GM19240 (cell line): ENCODE measurements at regions not wholly inside any gene's neighbourhood (a gene's known extent, or its start where the extent isn't known, plus 50 kb on each side); places are given as distances from the start of the nearest gene placed in this dataset.

Experiments used
- DNase-seq: peaks from one replicate; pipeline ENCODE4 v3.0.0; 2011; ENCODE audit warnings: low spot score; ENCODE audit not compliant: insufficient read length

DNA sequence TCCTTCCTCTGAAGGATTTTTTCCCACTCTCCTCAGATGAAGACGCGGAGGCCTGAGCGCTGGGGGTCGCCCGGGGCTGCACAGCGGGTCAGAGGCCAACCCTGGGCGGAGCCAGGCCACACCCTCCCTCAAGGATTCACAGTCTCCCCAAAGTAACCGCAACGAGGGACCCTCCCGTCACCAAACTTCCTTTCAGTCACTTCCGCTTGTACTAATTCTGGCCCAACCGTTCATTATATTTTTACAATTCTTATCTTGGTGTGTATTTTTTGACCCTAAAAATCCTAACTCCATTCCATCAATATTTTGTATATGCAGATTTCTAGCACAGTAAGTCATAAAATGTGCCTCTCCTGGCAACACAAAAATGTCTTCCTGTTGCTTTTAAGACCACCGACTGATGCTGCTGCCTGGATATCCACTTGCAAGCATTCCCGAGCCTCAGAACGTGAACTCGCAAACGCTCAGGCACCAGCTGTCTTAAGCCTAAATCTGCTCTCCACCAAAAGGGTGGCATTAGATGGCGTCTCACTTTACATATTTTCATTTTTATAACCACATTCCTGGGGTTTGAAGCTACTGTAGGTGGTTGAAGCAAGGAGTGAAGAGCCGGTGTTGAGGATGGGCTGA is 128.0 kb downstream of the DLL1 start:
- DNase-seq: no peak

DNA sequence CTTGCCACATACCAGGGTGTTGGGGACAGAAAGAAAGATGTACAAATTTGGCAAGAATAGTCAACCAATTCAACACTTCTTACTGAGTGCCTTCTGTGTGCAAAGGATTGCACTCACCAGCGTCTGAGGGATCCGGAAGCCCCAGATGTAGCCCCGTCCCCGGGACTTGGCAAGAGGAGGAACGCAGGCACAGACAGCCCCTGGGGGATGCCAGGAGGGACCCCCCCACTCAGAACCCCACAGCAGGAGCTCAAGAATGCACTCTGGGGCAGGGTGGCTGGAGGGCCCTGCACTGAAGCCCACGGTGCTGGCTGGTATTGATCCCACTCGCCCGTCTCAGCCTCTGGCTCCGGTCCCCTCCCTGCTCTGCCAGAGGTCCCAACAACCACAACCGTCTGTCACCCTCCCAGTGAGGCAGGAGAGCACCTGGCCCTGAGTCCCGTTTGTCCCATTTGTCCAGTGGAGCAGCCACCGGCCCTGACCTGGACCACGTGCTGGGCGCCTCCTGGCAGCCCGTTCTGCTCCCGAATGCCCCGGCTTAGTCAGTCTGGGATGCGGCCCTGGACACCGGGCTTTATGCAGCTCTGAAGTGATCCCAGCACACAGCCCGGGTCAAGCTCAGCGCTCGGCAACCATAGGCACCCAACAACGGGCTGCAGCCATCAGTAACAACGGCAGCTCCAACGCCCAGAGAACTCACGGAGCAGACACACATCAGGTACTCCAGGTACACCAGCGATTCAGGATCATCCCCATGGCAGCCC is 128.7 kb downstream of the DLL1 start:
- DNase-seq: no peak

DNA sequence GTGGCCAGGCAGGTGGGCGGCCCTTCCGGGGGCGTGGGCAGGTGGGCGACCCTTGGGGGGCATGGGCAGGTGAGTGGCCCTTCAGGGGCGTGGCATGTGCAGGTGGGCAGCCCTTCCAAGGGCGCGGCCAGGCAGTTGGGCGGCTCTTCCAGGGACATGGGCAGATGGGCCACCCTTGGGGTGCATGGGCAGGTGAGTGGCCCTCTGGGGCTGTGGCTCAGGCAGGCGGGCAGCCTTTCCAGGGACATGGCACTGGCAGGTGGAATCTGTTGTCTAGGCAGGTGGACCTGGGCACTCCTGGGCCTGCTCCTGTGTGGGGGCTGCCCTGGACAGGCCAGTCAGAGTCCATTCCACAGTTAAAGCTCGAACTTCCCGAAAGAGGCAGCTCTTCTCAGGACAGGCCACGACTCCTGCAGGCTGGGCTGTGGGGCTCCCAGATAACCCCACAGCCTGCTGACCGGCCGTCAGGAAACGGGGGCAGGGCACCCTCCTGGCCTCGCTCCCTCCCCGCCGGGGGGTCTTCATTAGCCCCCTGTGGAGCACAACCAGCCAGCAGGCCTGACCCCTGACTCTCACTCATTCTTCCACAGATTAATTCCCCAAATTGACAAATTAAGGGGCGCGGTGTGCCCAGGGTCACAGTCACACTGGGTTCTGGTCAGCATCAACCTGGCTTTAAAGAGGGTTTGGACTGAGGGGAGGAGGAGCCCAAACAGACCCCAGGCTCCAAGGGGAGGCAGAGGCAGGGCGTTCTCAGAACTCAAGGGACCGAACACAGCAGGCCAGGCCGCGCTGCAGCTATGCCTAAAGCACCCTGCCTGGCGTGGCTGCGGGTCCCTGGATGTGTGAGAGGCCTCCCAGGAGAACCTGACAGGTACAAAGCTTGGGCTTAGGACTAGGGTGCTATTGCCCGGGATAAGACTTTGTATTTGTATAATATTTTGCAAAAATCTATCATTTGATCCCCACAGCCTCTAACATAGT is 130.0 kb downstream of the DLL1 start:
- no peak for DNase-seq

DNA sequence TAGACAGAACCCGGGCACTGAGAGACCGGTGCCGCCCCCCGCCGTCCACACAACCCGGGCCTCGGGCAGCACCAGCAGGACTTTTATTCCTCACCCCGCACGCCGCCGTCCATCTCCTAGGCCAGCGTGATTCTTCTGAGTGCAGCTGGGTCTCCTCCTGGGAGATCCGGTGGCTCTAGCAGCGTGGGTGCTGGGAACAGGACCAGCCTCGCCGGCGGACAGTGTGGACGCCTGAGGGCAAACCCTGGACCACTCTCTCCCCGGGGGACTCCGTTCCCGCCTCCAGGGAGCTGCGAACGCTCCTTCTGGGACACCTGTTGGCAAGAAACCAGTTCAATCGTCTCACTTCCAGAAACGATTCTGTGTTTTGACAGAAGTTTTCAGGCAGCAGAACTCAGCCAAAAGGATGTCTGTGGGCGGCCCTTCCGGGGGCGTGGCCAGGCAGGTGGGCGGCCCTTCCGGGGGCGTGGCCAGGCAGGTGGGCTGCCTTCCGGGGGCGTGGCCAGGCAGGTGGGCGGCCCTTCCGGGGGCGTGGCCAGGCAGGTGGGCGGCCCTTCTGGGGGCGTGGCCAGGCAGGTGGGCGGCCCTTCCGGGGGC is 130.7 kb downstream of the DLL1 start:
- no peak for DNase-seq

DNA sequence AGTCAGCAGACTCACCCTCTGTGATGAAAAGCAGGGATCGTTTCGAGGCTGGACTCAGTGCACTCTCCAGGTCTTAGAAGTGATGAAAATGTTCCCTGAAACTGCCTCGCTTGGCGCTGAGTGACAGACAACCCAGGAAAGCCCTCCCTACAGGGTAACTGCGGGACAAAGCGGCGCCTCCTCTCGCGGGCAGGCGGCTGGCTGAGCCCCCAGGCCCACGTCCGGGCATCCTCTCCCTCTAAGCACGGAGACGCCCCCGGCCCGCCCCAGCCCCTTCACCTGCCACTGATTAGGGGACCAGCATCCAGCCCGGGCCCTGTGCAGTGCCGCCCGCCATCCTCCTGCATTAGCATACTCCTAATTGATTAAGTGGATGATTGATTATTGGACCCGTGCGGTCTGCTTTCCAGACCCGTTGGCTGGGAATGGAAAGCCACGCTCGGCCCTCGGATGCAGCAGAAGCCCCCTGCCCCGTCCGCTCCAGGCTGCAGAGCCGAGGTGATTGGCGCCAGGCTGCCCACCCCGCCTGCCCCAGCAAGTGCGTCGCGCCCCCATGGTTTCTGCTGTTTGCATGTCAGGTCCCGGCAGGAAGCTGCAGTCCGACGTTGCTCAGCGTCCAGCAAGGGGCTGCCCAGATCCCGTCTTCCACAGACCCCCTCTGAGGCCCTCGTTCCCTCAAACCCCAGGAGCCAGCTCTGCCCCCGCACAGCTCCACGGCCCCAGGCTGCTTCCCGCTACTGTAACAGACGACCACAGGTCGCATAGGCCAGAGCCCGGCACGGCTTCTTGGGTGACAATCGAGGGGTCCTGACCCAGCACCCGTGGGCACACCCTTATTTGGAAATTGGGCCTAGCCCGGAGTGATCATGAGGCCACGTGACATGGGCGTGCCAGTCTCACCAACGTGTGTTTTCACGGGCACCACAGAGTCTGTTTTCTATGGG is 131.6 kb downstream of the DLL1 start:
- no peak for DNase-seq

DNA sequence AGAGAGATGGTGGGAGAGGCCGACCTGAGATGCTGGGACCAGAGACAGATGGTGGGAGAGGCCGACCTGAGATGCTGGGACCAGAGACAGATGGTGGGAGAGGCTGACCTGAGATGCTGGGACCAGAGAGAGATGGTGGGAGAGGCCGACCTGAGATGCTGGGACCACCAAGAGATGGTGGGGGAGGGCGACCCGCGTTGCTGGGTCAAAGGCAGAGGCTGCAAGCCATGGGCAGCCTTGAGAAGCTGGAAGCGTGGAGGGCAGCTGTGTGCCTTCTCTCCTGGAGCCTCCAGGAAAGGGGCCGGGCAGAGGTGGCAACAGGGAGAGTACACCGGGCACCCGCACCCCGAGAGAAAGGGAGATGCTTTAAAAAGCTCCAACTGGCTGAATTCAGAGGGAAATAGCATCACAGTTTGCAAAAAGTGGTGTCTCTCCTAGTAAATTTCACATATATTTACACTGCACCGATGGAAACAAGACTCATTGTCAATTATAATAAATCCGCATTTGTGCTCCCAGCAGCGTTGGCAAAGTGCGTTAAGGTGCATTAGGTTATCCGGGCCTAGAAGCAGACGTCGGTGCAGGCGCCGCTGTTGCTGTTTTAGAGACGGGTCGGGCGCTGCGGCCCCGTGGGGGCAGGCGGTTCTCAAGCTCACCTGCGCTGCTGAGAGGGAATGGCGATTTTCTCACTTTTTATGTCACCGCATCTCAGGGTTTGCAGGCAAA is 132.4 kb downstream of the DLL1 start:
- DNase-seq: no peak

DNA sequence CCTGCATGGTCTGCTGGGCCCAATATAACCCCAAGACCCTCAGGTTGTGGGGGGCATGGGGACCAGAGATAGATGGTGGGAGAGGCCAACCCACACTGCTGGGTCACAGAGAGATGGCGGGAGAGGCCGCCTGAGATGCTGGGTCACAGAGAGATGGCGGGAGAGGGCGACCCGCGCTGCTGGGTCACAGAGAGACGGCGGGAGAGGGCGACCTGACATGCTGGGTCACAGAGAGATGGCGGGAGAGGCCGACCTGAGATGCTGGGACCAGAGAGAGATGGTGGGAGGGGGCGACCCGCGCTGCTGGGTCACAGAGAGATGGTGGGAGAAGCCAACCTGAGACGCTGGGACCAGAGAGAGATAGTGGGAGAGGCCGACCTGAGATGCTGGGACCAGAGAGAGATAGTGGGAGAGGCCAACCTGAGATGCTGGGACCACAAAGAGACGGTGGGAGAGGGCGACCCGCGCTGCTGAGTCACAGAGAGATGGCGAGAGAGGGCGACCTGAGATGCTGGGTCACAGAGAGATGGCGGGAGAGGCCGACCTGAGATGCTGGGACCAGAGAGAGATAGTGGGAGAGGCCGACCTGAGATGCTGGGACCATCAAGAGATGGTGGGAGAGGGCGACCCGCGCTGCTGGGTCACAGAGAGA is 133.2 kb downstream of the DLL1 start:
- DNase-seq: no peak

DNA sequence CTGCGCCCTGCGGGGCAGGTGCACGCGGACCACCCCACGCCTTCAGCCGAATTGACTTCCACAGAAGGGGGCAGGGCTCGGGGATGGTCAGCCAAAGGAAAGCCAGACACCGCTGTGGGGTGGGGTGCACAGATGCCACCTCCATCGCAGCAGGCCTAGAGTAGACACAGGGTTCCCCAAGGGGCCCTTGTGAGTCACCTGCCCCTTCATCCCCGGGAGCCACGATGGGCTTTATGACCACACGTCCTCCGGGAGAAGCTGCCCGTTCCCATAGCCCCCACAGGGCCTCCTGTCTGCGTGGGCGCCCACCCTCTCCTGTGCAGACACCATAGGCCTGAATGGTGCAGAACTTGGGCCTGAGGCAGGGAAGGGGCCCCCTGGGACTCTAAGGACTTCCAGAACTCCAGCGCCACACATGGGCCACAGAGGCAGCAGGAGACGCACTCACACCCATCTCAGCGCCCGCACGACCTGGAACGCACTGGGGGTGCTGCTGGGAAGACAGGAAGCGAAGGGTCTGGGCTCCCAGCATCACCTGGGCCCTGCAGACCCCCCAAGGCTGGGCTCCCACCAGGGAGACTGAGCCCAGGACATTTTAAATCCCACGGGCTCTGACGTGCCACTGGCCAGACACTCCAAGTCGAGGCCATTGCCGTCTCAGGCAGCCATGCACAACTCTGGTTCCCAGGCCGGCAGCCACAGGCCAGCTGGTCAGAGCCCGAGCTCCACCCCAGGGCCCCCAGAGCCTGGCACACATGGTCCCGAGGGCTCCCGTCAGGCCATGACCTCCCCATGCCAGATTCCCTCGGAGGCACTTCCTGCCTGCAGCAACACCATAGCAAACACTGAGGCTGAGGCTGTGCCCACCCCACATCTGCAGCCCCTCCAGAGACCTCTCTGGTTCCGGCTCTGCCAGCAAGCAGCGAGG is 134.2 kb downstream of the DLL1 start:
- no peak for DNase-seq

DNA sequence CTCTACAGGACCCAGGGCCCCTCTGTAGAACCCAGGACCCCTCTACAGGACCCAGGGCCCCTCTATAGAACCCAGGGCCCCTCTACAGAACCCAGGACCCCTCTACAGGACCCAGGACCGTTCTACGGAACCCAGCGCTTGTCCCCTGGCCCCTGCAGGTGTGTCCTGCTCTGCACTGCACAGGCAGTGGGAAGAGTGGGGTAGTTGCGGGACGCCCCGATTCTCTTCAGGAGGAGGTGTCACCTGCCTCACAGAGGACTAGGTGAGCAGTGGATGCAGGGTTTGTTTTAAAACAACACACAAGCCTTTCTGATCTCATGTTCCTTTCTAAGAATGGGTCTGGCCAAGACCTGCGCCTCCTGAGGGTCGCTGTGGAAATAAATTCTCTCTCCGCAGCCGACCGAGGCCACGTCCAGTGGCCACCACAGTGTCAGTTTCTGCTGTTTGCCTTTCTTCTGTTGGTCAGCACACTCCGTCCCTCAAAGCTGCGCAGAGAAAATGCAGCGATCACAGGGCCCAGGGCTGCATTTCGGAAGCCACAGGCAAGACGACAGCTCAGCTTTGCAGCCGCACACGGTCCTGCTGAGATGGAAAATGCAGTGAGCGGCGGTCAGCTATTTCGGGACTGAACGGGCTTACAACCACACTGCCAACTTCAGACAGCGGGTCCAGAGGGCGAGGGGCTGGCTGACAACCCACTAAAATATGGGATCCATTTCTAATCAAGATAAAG is 135.2 kb downstream of the DLL1 start:
- no peak for DNase-seq

DNA sequence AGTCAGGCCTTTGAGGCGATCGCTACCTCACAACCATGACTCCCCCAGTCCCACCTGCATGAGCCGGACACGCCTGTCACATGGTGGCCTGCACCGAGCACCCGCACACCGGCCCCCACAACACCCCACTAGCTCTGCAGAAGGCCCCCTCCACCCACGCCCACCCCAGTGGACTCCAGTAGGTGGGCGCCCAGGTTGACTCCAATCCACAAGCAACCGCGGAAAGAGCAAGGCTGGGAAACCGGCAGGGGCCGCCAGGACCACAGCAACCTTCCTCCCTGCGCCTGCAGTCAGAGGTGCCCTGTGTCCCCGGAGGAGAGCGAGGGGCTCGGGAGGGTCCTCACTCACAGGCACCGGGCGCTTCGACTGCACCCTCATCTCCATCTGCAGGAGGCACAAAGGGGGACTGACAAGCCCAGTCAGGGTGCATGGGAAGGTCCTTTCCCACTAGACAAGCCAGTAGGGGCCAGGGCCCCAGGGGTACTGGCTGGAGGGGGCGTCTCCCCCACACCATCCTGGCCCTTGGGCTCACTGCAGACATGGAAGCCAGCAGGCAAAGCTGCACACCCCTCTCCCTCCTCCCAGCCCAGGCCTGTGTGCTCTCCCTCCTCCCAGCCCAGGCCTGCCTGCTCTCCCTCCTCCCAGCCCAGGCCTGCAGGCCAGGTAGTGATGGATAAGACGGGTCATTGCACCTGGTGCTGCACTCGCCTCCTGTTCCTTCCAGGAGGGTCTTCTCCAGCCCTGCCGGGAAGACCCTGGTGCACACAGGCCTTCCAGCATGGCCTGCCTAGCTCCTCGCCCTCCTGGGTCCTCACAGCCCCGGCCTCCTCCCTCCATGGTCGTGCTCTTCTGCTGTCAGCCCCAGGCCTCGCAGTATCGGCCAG is 137.2 kb downstream of the DLL1 start:
- no peak for DNase-seq

DNA sequence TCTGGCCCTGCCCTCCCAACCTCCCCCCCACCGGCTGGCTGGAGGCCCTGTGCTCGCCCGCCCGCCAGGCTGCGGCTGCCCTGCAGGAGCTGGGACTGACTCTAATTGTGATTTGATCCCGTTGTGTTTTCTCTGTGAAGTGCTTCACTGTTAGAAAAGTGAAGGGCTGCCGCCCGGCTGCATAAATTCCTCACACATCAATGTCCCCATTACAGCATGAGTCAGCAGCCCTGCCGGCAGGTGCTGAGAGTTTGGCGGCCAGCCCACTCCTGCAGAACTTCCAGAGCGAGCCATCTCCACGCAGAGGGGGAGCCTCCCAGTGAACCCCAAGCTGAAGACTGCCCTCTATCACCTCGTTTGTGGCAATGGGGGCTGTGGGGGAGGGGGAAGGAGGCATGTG is 137.9 kb downstream of the DLL1 start:
- DNase-seq: no peak

DNA sequence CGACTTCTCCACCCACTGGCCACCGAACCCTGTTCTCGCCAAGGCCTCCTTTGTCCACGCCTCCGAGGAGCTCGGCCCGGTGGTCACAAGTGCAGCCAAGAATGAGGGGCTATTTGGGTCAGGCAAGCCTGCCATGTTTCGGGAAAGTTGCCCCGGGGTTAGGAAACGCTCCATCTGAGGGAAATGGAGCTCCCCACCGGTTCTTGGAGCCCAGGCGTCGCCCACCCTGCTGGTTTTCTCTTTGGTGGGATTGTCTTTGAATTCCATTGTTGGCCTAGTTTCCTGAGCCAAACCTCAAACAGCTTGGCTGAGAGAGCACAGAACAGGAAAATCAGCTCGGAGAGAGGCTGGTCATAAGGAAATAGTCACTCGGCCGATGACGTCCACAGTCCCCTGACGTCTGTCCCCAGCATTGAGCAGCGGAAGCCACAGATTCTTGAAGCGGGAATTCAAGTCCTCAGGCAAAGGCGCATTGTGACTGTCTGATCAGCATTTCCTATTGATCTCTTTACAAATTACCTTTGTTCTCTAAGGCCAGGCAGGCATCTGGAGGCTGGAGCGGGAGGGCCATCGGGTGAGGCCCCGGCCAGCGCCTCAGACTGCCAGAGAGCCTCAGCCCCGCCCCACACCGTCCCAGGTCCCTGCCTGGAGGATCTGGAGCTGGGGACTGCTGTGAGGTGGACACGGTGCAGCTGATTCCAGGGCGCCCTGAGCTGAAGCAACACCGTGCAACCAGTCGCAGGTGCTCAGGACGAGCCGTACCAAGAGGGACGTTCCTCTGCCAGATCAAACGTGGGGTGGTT is 138.6 kb downstream of the DLL1 start:
- DNase-seq: no peak

DNA sequence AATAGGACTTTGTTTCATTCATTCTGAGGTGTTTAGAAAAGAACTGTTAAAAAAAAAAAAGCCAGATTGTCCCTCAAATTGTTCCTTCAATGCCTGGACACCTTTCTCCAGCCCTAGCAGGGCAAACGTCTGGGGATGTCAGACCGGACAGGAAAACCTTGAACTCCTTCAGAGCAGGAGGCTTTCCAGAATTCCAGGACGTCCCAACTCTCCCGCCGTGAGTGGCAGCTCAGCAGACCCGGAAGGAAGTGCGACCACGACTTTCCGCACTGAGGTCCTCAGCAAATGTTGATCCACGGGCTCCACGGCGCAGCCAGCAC is 139.1 kb downstream of the DLL1 start:
- no peak for DNase-seq

DNA sequence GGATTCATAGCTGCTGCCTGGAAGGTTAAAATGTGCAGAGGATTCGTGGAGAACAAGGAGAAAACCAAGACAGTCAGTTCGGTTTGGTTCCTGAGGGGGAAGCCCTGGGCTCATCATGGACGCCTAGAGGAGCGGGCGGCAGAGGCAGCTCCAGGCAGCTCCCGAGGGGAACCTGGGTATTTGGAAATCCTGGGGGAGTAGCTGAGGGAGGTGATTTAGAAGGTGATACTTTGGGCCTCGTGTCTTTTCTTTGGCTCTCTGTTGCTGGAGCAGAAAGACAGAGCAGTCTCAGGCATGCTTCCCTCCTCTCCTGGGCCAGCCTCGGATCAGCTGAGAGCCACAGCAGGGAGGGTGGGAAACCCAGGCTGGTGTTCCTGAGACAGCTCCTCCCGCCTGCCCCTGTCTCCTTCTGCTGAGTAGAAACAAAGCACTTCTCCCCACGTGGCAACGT is 139.5 kb downstream of the DLL1 start:
- no peak for DNase-seq

DNA sequence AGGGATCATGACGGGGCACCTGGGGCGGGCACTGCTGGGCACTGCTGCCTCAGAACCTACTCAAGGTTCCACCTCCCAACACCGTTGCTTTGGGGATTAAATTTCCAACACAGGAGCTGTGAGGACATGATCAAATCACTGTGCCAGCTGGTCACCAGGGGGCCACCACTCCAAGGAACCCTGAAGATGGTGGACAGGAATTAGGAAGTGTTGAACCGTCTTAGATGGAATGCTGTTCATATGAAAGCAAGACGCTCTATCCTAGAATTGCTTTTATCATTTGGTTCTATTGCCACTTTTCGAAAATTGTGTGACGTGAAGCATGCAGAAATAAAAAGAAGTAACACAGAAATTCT is 140.3 kb downstream of the DLL1 start:
- no peak for DNase-seq
